ENCODE measurements at regions not wholly inside any gene's neighbourhood (a gene's known extent, or its start where the extent isn't known, plus 50 kb on each side); places are given as distances from the start of the nearest gene placed in this dataset.

GRCh38 chr14:97251491-97252155 lies 454.4 kb downstream of the VRK1 start:
- TF ChIP-seq, protein P1, sequence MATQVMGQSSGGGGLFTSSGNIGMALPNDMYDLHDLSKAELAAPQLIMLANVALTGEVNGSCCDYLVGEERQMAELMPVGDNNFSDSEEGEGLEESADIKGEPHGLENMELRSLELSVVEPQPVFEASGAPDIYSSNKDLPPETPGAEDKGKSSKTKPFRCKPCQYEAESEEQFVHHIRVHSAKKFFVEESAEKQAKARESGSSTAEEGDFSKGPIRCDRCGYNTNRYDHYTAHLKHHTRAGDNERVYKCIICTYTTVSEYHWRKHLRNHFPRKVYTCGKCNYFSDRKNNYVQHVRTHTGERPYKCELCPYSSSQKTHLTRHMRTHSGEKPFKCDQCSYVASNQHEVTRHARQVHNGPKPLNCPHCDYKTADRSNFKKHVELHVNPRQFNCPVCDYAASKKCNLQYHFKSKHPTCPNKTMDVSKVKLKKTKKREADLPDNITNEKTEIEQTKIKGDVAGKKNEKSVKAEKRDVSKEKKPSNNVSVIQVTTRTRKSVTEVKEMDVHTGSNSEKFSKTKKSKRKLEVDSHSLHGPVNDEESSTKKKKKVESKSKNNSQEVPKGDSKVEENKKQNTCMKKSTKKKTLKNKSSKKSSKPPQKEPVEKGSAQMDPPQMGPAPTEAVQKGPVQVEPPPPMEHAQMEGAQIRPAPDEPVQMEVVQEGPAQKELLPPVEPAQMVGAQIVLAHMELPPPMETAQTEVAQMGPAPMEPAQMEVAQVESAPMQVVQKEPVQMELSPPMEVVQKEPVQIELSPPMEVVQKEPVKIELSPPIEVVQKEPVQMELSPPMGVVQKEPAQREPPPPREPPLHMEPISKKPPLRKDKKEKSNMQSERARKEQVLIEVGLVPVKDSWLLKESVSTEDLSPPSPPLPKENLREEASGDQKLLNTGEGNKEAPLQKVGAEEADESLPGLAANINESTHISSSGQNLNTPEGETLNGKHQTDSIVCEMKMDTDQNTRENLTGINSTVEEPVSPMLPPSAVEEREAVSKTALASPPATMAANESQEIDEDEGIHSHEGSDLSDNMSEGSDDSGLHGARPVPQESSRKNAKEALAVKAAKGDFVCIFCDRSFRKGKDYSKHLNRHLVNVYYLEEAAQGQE (IDR thresholded peaks at IDR 0.05; ENCODE audit: insufficient replicate concordance, low read depth), result no peak
- TF ChIP-seq, protein P2, sequence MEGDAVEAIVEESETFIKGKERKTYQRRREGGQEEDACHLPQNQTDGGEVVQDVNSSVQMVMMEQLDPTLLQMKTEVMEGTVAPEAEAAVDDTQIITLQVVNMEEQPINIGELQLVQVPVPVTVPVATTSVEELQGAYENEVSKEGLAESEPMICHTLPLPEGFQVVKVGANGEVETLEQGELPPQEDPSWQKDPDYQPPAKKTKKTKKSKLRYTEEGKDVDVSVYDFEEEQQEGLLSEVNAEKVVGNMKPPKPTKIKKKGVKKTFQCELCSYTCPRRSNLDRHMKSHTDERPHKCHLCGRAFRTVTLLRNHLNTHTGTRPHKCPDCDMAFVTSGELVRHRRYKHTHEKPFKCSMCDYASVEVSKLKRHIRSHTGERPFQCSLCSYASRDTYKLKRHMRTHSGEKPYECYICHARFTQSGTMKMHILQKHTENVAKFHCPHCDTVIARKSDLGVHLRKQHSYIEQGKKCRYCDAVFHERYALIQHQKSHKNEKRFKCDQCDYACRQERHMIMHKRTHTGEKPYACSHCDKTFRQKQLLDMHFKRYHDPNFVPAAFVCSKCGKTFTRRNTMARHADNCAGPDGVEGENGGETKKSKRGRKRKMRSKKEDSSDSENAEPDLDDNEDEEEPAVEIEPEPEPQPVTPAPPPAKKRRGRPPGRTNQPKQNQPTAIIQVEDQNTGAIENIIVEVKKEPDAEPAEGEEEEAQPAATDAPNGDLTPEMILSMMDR (IDR thresholded peaks at IDR 0.05; ENCODE audit: insufficient read depth, low read length), result no peak
- TF ChIP-seq POLR2AphosphoS5 (IDR thresholded peaks at IDR 0.05; ENCODE audit: low read depth), result no peak
